Gastrocnemius medialis (tissue), 4 donors: ENCODE measurements at regions not wholly inside any gene's neighbourhood (a gene's known extent, or its start where the extent isn't known, plus 50 kb on each side); places are given as distances from the start of the nearest gene placed in this dataset.

Experiments
- ATAC-seq, 2 donors: fragments of 150-250 bp; one replicate each; pipeline ENCODE4 v1.9.1; 2016
- DNase-seq, 2 donors: peaks; one replicate each; pipeline ENCODE4 v3.0.0-alpha.2; 2019
- H3K27ac ChIP-seq, 4 donors: fragments of 200-600 bp; sonication (generic); 1 replicate in 1 of 4; 2 replicates in 3 of 4; pipeline ENCODE4 v1.5.1; 2016 to 2018; ENCODE audit warnings: mild to moderate bottlenecking in 2 of 4, moderate library complexity in 1 of 4
- H3K27me3 ChIP-seq, 3 donors: fragments of 200-600 bp; sonication (generic) in 2 of 3; 1 replicate in 1 of 3; 2 replicates in 2 of 3; pipeline versions ENCODE4 v1.5.1 to v1.6.0; 2016 to 2019; ENCODE audit warnings: mild to moderate bottlenecking in 1 of 3, moderate library complexity in 1 of 3
- H3K36me3 ChIP-seq, 2 donors: fragments of 200-600 bp; sonication (generic) in 1 of 2; one replicate each; pipeline ENCODE4 v1.5.1; 2017 to 2018
- H3K4me1 ChIP-seq, 2 donors: fragments of 200-600 bp; sonication (generic) in 1 of 2; one replicate each; pipeline ENCODE4 v1.5.1; 2016 to 2017; ENCODE audit warnings: mild to moderate bottlenecking in 2 of 2
- H3K4me3 ChIP-seq, 4 donors: fragments of 200-600 bp; sonication (generic) in 3 of 4; 1 replicate in 1 of 4; 2 replicates in 3 of 4; pipeline ENCODE4 v1.5.1; 2016 to 2019; ENCODE audit warnings: mild to moderate bottlenecking in 2 of 4
- H3K9me3 ChIP-seq, 3 donors: fragments of 200-600 bp; sonication (generic) in 2 of 3; 1 replicate in 1 of 3; 2 replicates in 2 of 3; pipeline ENCODE4 v1.5.1; 2016 to 2019
- POLR2A ChIP-seq, 2 donors: fragments of 450-650 bp; IDR thresholded peaks; one replicate each; pipeline ENCODE4 v1.6.1; 2017; ENCODE audit warnings: antibody characterized with exemption in 2 of 2, mild to moderate bottlenecking in 2 of 2, moderate library complexity in 2 of 2
- in situ Hi-C, 4 donors: fragments of 200-750 bp; cut with MboI; loops; one replicate each; pipeline versions ENCODE4 v1.15.0 to v1.8.0; 2017; ENCODE audit warnings: low sequenced_read_pairs in 4 of 4
- intact Hi-C: fragments of 100-400 bp; cut with DNase I; formaldehyde crosslinking; loops from one replicate; pipeline ENCODE4 v1.15.1; 2023; ENCODE audit warnings: low total_unique reads
- TF ChIP-seq, protein P1 (sequence below), 5 experiments: fragments of 450-650 bp in 3 of 5; fragments of 200-600 bp in 2 of 5; sonication (generic) in 2 of 5; IDR thresholded peaks in 4 of 5; conservative IDR thresholded peaks in 1 of 5; 1 replicate in 4 of 5; 2 replicates in 1 of 5; pipeline ENCODE4 v1.5.1; 2016 to 2019; ENCODE audit warnings: antibody characterized with exemption in 5 of 5, mild to moderate bottlenecking in 3 of 5, moderate library complexity in 3 of 5

DNA sequence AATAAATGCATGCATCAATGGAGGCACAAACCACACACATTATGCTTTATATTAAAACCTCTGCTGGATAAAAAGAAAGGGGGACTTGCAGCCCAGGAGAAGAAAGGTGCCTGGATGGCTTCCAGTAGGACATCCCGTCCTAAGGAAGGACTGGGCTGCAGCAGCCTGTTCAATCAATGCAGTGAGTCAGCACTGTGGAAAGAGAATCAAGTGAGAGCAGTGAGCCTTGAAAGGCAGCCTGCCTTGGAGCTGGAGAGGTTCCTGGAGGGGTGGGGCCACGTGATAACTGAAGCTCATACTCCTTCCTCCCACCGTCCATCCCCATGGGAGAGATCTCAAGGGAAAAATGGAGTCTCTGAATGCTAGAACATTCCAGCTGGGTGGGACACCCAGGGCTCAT is 501.2 kb downstream of the ADRA2A start:
- no peaks in the 10 kb centered on the region for H3K9me3 ChIP-seq
- H3K36me3 ChIP-seq = no peaks in the 10 kb centered on the region
- DNase-seq = no peak
- intact Hi-C loops = no loop called here
- H3K4me1 ChIP-seq = no peaks in the 10 kb centered on the region
- in situ Hi-C loops = no loop called here
- ATAC-seq = no peak
- no peak overlapping the region for H3K4me3 ChIP-seq
- no peak overlapping the region for H3K27ac ChIP-seq
- TF ChIP-seq, protein P1, sequence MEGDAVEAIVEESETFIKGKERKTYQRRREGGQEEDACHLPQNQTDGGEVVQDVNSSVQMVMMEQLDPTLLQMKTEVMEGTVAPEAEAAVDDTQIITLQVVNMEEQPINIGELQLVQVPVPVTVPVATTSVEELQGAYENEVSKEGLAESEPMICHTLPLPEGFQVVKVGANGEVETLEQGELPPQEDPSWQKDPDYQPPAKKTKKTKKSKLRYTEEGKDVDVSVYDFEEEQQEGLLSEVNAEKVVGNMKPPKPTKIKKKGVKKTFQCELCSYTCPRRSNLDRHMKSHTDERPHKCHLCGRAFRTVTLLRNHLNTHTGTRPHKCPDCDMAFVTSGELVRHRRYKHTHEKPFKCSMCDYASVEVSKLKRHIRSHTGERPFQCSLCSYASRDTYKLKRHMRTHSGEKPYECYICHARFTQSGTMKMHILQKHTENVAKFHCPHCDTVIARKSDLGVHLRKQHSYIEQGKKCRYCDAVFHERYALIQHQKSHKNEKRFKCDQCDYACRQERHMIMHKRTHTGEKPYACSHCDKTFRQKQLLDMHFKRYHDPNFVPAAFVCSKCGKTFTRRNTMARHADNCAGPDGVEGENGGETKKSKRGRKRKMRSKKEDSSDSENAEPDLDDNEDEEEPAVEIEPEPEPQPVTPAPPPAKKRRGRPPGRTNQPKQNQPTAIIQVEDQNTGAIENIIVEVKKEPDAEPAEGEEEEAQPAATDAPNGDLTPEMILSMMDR (IDR thresholded peaks at IDR 0.05 in 4 of 5, conservative IDR thresholded peaks at IDR 0.05 in 1 of 5) = no peak
- no peak for TF ChIP-seq POLR2A (IDR thresholded peaks at IDR 0.05)
- no peaks in the 10 kb centered on the region for H3K27me3 ChIP-seq

DNA sequence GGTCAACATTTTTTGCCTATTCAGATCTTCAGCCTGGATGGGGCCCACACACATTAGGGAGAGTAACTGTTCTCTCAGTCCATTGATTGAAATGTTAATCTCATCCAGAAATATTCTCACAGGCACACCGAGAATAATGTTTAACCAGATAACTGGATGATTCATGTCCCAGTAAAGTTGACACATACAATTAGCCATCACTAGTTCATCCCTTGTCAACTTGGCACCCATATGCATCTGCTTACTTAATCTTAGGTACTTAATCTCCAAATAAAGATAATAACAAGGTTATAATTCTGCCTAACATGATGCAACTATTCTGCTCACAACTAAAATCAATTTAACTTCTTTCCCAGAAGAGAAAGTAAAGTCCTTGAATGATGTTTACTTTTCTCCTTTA is 502.6 kb downstream of the ADRA2A start:
- Histone ChIP-seq H3K27ac (no peak overlapping the region), H3K4me3 (no peak overlapping the region), H3K4me1 (no peaks in the 10 kb centered on the region), H3K36me3 (no peaks in the 10 kb centered on the region), H3K27me3 (no peaks in the 10 kb centered on the region), H3K9me3 (no peaks in the 10 kb centered on the region)
- TF ChIP-seq POLR2A (IDR thresholded peaks at IDR 0.05) = no peak
- TF ChIP-seq, protein P1 (IDR thresholded peaks at IDR 0.05 in 4 of 5, conservative IDR thresholded peaks at IDR 0.05 in 1 of 5) = no peak
- no peak for DNase-seq
- ATAC-seq = no peak
- in situ Hi-C loops (no loop called here), intact Hi-C loops (no loop called here)

- Histone ChIP-seq H3K27me3 (no peaks in the 10 kb centered on the region), H3K27ac (no peak overlapping the region), H3K4me1 (no peaks in the 10 kb centered on the region), H3K4me3 (no peak overlapping the region), H3K9me3 (no peaks in the 10 kb centered on the region), H3K36me3 (no peaks in the 10 kb centered on the region)
- in situ Hi-C loops = no loop called here
- DNase-seq (no peak), ATAC-seq (no peak)
- intact Hi-C loops = no loop called here
- TF ChIP-seq, protein P1 (IDR thresholded peaks at IDR 0.05 in 4 of 5, conservative IDR thresholded peaks at IDR 0.05 in 1 of 5) = no peak
Measured at GRCh38 chr10:111590703-111591102, 513.9 kb downstream of the ADRA2A start.

GRCh38 chr10:111593578-111593977 is 516.7 kb downstream of the ADRA2A start:
- intact Hi-C loops (no loop called here), in situ Hi-C loops (no loop called here)
- ATAC-seq (no peak), DNase-seq (no peak)
- H3K4me3 ChIP-seq = no peak overlapping the region
- no peaks in the 10 kb centered on the region for H3K9me3 ChIP-seq
- no peaks in the 10 kb centered on the region for H3K4me1 ChIP-seq
- H3K36me3 ChIP-seq = no peaks in the 10 kb centered on the region
- TF ChIP-seq POLR2A (IDR thresholded peaks at IDR 0.05) = no peak
- TF ChIP-seq, protein P1 (IDR thresholded peaks at IDR 0.05 in 4 of 5, conservative IDR thresholded peaks at IDR 0.05 in 1 of 5) = no peak
- H3K27ac ChIP-seq = no peak overlapping the region
- no peaks in the 10 kb centered on the region for H3K27me3 ChIP-seq

DNA sequence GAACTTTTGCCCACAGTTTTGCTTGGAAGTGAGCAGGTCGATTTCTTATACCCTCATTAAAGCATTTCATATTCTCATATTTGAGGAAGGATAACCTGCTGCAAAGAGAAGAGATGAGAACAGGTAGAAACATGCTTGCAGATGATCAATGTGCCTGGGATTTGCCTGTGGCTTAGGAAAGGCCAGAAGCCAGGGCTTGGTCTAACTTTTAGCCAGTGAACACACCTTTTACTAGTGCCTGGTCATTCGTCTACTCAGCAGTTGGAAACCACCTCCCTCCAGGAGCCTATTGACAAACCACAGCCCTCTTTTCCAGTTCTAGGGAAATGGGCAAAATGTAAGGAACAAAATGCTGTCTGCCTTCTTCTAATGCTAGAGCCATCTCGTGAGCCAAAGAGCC is 518.3 kb downstream of the ADRA2A start:
- intact Hi-C loops (no loop called here), in situ Hi-C loops (no loop called here)
- H3K27me3 ChIP-seq = no peaks in the 10 kb centered on the region
- H3K4me1 ChIP-seq = no peaks in the 10 kb centered on the region
- H3K4me3 ChIP-seq = no peak overlapping the region
- no peak overlapping the region for H3K27ac ChIP-seq
- DNase-seq = no peak
- TF ChIP-seq, protein P1 (IDR thresholded peaks at IDR 0.05 in 4 of 5, conservative IDR thresholded peaks at IDR 0.05 in 1 of 5) = no peak
- TF ChIP-seq POLR2A (IDR thresholded peaks at IDR 0.05) = no peak
- no peaks in the 10 kb centered on the region for H3K36me3 ChIP-seq
- no peak for ATAC-seq
- no peaks in the 10 kb centered on the region for H3K9me3 ChIP-seq
